NCI-H1092 treated with DMSO at 0.1 percent for 48 hours (cell line): ENCODE measurements at regions not wholly inside any gene's neighbourhood (a gene's known extent, or its start where the extent isn't known, plus 50 kb on each side); places are given as distances from the start of the nearest gene placed in this dataset.
"Not testable (repeated sequence)": the region's sequence is repeated elsewhere in the genome, so short reads cannot be mapped to it uniquely, and the experiment has no call there.

Experiments
- DNase-seq: peaks from one replicate; lab custom pipeline; 2025; lab: John Stamatoyannopoulos, UW

DNA sequence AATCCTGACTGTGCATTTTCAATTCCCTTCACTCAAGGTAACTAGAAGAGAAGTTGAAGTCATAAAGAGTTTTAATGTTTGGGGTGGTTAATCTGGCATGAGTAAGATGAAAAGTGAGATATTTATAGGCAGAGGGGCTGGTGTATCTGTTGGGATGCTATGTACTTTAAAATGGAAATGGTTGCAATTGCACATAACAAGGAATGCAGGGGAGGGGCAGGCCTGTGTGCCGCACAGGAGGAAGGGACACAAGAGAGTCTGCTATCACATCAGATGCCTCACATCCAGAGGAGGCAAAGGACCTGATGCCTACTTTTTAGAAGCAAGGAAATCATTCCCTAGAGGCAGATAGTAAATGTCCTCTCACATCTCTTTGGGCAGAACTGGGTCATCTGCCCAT is 55.5 kb upstream of the OSMR start:
- DNase-seq: no peak

DNA sequence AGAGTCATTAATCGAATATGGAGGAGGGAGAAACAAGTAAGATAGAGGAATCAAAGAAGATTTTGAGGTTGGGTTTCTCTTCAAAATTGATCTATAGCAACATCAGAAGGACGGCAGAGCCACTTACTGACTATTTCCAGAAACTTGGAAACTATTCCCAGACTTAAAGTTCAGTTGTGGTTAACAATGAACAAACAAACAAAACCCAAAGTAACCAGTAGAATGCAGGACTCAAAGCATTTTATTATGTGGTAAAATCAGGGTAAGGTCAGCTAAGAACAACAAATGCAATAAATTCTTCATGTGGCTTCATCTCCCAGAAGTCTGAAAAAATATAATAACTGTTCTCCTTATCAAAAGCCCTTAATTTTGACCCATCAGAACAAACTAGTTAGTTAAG is 54.9 kb upstream of the OSMR start:
- DNase-seq: no peak

DNA sequence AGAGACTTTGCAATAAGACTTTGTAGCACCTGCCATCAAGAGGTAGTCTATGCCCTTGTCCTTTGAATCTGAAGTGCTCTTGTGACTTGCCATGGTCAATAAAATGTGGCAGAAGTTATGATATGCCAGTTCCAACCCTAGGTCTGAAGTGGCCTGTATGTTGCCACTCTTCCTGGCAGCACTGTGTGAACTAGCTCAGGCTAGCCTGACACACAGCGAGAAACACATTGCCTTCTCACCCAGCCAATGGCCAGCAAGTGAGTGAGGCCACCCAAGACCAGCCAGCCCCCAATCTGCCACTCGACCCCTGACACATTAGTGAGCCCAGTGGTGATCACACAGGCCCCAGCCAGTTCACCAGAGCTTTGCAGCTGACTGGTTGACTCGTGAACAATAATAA is 52.7 kb upstream of the OSMR start:
- DNase-seq: no peak

DNA sequence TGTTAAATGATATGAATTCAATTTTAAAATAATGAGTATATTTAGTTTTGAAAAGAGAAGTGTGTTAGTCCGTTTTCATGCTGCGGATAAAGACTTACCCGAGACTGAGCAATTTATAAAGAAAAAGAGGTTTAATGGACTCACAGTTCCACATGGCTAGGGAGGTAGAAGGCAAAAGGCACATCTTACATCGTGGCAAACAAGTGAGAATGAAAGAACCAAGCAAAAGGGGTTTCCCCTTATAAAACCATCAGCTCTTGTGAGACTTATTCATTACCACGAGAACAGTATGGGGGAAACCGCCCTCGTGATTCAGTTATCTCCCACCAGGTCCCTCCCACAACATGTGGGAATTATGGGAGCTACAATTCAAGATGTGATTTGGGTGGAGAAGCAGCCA is 51.8 kb upstream of the OSMR start:
- DNase-seq: not testable (repeated sequence)

DNA sequence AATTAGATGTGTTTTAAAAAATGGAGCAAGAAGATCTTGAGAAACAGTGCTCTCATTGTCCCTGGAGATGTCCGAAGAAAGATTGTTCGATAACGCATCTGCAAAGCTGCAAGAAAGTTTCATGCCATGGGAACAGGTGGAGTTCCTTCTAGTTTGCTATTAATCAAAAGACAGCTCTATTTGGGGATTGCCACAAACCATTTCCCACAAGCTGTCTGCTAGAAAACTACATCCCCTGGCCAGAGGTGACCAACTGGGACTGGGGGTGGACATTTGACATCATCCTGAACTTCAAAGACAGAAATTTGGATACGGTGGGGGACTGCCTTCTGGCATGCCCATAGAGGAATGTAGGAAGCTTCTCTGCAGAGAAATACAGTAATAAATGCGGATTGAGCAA is 50.8 kb upstream of the OSMR start:
- DNase-seq: no peak

DNA sequence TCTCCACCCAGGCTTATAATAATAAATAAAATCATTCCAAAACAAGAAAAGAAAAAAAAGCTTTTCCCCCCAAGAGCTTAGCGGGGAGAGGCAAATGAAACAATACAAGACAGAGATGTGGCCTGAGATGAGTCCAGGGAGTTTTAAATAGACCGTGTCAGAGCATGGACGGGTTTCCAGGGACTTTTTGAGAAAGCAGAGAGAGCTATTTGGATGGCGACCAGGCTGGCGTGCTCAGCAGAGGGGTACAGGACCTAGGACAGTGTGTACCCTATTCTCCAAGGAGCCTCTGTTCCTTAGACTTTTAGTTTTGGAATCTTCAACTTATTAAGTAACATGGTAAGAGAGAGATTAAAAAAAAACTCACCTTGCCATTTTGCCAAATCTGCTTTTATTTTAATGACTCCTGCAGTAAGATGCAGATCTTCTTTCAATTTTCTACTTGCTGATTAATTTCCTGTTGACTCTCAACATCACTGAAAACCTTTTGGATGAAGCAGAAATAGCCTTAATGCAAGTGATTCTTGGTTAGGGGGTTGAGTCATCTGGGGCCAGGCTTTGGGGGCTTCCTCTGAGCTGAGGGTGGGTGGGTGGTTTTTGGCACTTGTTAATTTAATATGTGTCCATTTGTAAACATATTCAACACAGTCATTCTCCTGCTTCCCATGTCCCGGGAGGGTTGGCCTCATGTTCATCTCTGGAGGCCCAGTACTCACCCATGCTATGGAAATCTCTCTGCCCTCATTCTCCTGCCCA is 49.6 kb upstream of the OSMR start:
- DNase-seq: no peak
